Cardiac muscle cell (in vitro differentiated cells and primary cell): ENCODE measurements at regions not wholly inside any gene's neighbourhood (a gene's known extent, or its start where the extent isn't known, plus 50 kb on each side); places are given as distances from the start of the nearest gene placed in this dataset.

Source experiments
- DNase-seq, 2 donors: peaks; one replicate each; pipeline versions ENCODE4 v3.0.0 to v3.0.0-alpha.2; 2010 to 2017; ENCODE audit warnings: low read depth in 1 of 2, low spot score in 1 of 2
- H3K27ac ChIP-seq: fragments of 200-600 bp; sonication (generic); 2 replicates; pipeline ENCODE4 v1.5.1; 2016
- H3K27me3 ChIP-seq: fragments of 200-600 bp; sonication (generic); 2 replicates; pipeline ENCODE4 v1.6.0; 2016; ENCODE audit warnings: control low read depth
- H3K36me3 ChIP-seq: fragments of 200-600 bp; sonication (generic); 2 replicates; pipeline ENCODE4 v1.5.1; 2016; ENCODE audit warnings: control low read depth
- H3K4me1 ChIP-seq: fragments of 200-600 bp; sonication (generic); 2 replicates; pipeline ENCODE4 v1.8.1; 2017; ENCODE audit warnings: low read depth, mild to moderate bottlenecking, mixed run types
- H3K4me3 ChIP-seq: fragments of 200-600 bp; sonication (generic); 2 replicates; pipeline ENCODE4 v1.5.1; 2016; ENCODE audit warnings: mild to moderate bottlenecking
- H3K9me3 ChIP-seq: fragments of 200-600 bp; sonication (generic); 2 replicates; pipeline ENCODE4 v1.5.1; 2017; ENCODE audit warnings: low read depth, mild to moderate bottlenecking, control low read depth
- TF ChIP-seq, protein P1 (sequence below): IDR thresholded peaks from 2 replicates; pipeline ENCODE4 v1.5.1; 2012; ENCODE audit warnings: low read depth, mild to moderate bottlenecking, low read length

DNA sequence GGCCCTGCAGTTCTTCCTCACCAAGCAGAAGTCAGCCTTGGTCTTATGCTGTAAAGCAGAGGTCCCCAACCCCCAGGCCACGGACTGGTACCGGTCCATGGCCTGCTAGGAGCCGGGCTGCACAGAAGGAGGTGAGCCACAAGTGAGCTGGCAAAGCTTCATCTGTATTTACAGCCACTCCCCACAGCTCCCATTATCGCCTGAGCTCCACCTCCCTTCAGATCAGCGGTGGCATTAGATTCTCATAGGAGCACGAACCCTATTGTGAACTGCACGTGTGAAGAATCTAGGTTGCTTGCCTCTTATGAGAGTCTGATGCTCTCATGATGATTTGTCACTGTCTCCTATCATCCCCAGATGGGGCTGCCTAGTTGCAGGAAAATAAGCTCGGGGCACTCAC lies 87.6 kb upstream of the NEBL start:
- Histone ChIP-seq H3K4me1 (no peaks in the 10 kb centered on the region), H3K27ac (no peak overlapping the region), H3K36me3 (no peaks in the 10 kb centered on the region), H3K27me3 (no peaks in the 10 kb centered on the region), H3K4me3 (no peak overlapping the region), H3K9me3 (no peaks in the 10 kb centered on the region)
- TF ChIP-seq, protein P1, sequence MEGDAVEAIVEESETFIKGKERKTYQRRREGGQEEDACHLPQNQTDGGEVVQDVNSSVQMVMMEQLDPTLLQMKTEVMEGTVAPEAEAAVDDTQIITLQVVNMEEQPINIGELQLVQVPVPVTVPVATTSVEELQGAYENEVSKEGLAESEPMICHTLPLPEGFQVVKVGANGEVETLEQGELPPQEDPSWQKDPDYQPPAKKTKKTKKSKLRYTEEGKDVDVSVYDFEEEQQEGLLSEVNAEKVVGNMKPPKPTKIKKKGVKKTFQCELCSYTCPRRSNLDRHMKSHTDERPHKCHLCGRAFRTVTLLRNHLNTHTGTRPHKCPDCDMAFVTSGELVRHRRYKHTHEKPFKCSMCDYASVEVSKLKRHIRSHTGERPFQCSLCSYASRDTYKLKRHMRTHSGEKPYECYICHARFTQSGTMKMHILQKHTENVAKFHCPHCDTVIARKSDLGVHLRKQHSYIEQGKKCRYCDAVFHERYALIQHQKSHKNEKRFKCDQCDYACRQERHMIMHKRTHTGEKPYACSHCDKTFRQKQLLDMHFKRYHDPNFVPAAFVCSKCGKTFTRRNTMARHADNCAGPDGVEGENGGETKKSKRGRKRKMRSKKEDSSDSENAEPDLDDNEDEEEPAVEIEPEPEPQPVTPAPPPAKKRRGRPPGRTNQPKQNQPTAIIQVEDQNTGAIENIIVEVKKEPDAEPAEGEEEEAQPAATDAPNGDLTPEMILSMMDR = no peak
- DNase-seq = no peak

DNA sequence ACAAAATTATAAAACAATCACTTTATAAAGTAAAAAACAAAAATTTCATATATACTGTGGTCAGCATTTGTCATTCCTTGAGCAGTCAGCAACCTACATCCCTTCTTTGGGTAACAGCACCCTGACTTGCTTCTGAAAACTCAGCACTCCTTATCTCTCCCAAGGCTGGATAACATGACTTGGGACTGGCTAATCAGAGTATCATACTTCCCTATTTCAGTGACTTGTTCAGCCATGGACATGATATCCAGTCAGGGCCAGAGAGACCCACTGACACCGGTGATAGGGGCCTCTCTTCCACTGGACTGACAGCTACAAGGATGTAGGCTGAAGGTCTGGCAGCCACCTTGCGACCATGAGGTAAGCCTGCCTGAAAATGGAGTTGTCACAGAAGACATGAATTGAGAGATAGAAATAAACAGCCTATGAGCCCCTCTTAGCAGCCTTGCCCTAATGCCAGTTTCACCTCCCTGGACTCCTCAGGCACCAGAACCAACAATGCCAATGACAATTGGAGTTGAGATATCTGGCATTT lies 84.4 kb upstream of the NEBL start:
- no peak for DNase-seq
- Histone ChIP-seq H3K4me3 (no peak overlapping the region), H3K27ac (no peak overlapping the region), H3K36me3 (no peaks in the 10 kb centered on the region), H3K9me3 (no peaks in the 10 kb centered on the region), H3K27me3 (no peaks in the 10 kb centered on the region), H3K4me1 (peaks cover 24% of the 10 kb centered on the region)
- TF ChIP-seq, protein P1 = no peak

DNA sequence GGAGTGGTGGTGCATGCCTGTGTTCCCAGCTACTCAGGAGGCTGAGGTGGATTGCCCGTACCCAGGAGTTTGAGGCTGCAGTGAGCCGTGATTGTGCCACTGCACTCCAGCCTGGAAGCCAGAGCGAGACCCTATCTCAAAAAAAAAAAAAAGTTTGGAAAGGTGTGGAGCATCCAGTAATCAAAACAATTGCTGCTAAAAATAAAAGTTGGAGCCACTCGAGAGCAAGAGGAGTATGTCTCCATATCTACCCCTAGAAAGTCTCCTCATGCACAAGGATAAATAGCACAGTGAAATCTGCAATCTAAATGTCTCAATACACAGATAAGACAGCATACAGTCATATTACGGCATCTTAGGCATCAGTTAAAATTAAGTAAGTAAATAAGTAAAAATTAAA lies 81.5 kb upstream of the NEBL start:
- no peaks in the 10 kb centered on the region for H3K36me3 ChIP-seq
- H3K27me3 ChIP-seq = no peaks in the 10 kb centered on the region
- peaks cover 24% of the 10 kb centered on the region for H3K4me1 ChIP-seq
- no peak for DNase-seq
- no peaks in the 10 kb centered on the region for H3K9me3 ChIP-seq
- H3K27ac ChIP-seq = no peak overlapping the region
- no peak overlapping the region for H3K4me3 ChIP-seq
- TF ChIP-seq, protein P1 = no peak

GRCh38 chr10:20977300-20977699 lies 80.2 kb upstream of the NEBL start:
- H3K9me3 ChIP-seq = no peaks in the 10 kb centered on the region
- peaks cover 24% of the 10 kb centered on the region for H3K4me1 ChIP-seq
- H3K4me3 ChIP-seq = no peak overlapping the region
- TF ChIP-seq, protein P1 = no peak
- no peaks in the 10 kb centered on the region for H3K36me3 ChIP-seq
- peak overlapping the region; percentile 86 for H3K27ac ChIP-seq
- H3K27me3 ChIP-seq = no peaks in the 10 kb centered on the region
- DNase-seq = no peak

DNA sequence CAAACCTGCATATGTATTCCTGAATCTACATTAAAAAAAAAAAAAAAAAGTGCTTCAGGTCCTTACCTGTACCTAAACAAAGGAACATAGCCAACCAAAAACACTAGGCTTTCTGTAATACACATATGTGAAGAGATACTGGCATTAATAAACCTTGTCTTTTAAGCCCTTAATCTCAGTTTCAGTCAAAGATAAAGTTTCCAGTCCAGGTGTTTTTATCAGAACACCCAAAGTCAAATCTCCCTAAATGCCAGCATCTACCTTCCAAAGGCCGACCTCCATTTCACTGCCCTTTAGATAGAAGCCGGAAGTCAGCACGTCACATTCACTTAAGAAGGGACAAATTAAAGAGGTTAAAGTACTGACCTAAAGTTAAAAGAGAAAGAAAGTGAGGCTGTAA lies 79.8 kb upstream of the NEBL start:
- no peaks in the 10 kb centered on the region for H3K27me3 ChIP-seq
- TF ChIP-seq, protein P1 = no peak
- no peaks in the 10 kb centered on the region for H3K9me3 ChIP-seq
- H3K27ac ChIP-seq = peak overlapping the region; percentile 86
- peaks cover 24% of the 10 kb centered on the region for H3K4me1 ChIP-seq
- H3K36me3 ChIP-seq = no peaks in the 10 kb centered on the region
- no peak overlapping the region for H3K4me3 ChIP-seq
- no peak for DNase-seq

DNA sequence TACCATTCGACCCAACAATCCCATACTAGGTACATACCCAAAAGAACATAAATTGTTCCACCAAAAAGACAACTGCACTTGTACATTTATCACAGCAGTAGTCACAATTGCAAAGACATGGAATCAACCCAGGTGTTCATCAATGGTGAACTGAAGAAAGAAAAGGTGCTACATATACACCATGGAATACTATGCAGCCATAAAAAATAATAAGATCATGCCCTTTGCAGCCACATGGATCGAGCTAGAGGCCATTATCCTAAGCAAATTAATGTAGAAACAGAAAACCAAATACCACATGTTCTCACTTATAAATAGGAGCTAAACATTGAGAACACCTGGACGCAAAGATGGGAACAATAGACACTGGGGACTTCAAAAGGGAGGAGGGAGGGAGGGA lies 79.3 kb upstream of the NEBL start:
- DNase-seq = no peak
- H3K36me3 ChIP-seq = no peaks in the 10 kb centered on the region
- TF ChIP-seq, protein P1 = no peak
- H3K4me1 ChIP-seq = peaks cover 24% of the 10 kb centered on the region
- no peaks in the 10 kb centered on the region for H3K27me3 ChIP-seq
- H3K4me3 ChIP-seq = no peak overlapping the region
- no peaks in the 10 kb centered on the region for H3K9me3 ChIP-seq
- no peak overlapping the region for H3K27ac ChIP-seq
